IMR-90 (cell line): ENCODE measurements at regions not wholly inside any gene's neighbourhood (a gene's known extent, or its start where the extent isn't known, plus 50 kb on each side); places are given as distances from the start of the nearest gene placed in this dataset.

Experiments
- FOS ChIP-seq: fragments of 150-350 bp; IDR thresholded peaks from 2 replicates; pipeline ENCODE4 v1.6.1; 2016; ENCODE audit warnings: low read depth, low read length
- MAFK ChIP-seq: IDR thresholded peaks from 2 replicates; pipeline ENCODE4 v1.6.1; 2012; ENCODE audit warnings: low read depth, low read length, improper control_type of control experiment
- MAZ ChIP-seq: IDR thresholded peaks from 2 replicates; pipeline ENCODE4 v1.6.1; 2012; ENCODE audit warnings: low read depth, mild to moderate bottlenecking, low read length, improper control_type of control experiment, moderate library complexity, borderline replicate concordance
- MXI1 ChIP-seq: IDR thresholded peaks from 2 replicates; pipeline ENCODE4 v1.6.1; 2012; ENCODE audit warnings: low read depth, mild to moderate bottlenecking, low read length, moderate library complexity, borderline replicate concordance
- NFE2L2 ChIP-seq: fragments of 150-350 bp; IDR thresholded peaks from 2 replicates; pipeline ENCODE4 v1.6.1; 2016; ENCODE audit warnings: low read depth, mild to moderate bottlenecking, low read length
- POLR2A ChIP-seq: IDR thresholded peaks from 2 replicates; pipeline ENCODE4 v1.6.1; 2012; ENCODE audit warnings: mild to moderate bottlenecking, low read depth, low read length
- RAD21 ChIP-seq: IDR thresholded peaks from 2 replicates; pipeline ENCODE4 v1.6.1; 2012; ENCODE audit warnings: low read length, improper control_type of control experiment
- RCOR1 ChIP-seq: IDR thresholded peaks from 2 replicates; pipeline ENCODE4 v1.6.1; 2012; ENCODE audit warnings: mild to moderate bottlenecking, low read length, improper control_type of control experiment; ENCODE audit not compliant: insufficient replicate concordance
- SMC3 ChIP-seq: fragments of 150-350 bp; IDR thresholded peaks from 2 replicates; pipeline ENCODE4 v1.6.1; 2016; ENCODE audit warnings: low read depth, mild to moderate bottlenecking, antibody characterized with exemption, low read length, moderate library complexity
- TF ChIP-seq, protein P1 (sequence below): conservative IDR thresholded peaks from 2 replicates; pipeline ENCODE4 v1.5.1; 2012; ENCODE audit warnings: mild to moderate bottlenecking, low read depth, low read length, improper control_type of control experiment
- TF ChIP-seq, protein P2 (sequence below): fragments of 150-350 bp; IDR thresholded peaks from 2 replicates; pipeline ENCODE4 v1.6.1; 2017; ENCODE audit warnings: mild to moderate bottlenecking, antibody characterized with exemption, low read length, low read depth

DNA sequence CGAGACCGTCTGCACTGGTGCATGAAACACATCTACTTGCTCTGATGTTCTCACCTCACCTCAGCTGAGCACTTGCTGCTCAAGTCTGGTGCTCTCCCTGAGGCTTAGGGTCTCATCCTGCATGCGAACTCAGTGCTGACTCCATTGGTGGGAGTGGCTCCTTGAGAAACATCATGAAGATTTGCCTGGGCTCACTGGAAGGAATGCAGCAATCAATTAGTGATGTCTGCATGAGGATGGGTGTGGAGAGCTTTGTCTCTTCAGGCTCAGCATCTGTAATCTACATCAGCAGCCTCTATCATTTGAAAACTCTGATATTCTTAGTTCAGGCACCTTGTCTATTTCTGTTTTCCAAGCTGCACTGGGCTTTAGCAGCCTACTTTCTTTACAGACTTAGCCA, 204.4 kb downstream of the IRF8 start:
- no peak for TF ChIP-seq NFE2L2
- TF ChIP-seq, protein P1, sequence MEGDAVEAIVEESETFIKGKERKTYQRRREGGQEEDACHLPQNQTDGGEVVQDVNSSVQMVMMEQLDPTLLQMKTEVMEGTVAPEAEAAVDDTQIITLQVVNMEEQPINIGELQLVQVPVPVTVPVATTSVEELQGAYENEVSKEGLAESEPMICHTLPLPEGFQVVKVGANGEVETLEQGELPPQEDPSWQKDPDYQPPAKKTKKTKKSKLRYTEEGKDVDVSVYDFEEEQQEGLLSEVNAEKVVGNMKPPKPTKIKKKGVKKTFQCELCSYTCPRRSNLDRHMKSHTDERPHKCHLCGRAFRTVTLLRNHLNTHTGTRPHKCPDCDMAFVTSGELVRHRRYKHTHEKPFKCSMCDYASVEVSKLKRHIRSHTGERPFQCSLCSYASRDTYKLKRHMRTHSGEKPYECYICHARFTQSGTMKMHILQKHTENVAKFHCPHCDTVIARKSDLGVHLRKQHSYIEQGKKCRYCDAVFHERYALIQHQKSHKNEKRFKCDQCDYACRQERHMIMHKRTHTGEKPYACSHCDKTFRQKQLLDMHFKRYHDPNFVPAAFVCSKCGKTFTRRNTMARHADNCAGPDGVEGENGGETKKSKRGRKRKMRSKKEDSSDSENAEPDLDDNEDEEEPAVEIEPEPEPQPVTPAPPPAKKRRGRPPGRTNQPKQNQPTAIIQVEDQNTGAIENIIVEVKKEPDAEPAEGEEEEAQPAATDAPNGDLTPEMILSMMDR = no peak
- no peak for TF ChIP-seq FOS
- no peak for TF ChIP-seq RCOR1
- TF ChIP-seq MAZ = no peak
- no peak for TF ChIP-seq MAFK
- no peak for TF ChIP-seq RAD21
- TF ChIP-seq, protein P2, sequence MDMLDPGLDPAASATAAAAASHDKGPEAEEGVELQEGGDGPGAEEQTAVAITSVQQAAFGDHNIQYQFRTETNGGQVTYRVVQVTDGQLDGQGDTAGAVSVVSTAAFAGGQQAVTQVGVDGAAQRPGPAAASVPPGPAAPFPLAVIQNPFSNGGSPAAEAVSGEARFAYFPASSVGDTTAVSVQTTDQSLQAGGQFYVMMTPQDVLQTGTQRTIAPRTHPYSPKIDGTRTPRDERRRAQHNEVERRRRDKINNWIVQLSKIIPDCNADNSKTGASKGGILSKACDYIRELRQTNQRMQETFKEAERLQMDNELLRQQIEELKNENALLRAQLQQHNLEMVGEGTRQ = no peak
- TF ChIP-seq MXI1 = no peak
- TF ChIP-seq POLR2A = no peak
- no peak for TF ChIP-seq SMC3
